Suppressor macrophage (primary cell): ENCODE measurements at regions not wholly inside any gene's neighbourhood (a gene's known extent, or its start where the extent isn't known, plus 50 kb on each side); places are given as distances from the start of the nearest gene placed in this dataset.

Experiments used
- DNase-seq, 4 experiments: peaks; one replicate each; pipeline ENCODE4 v3.0.0-alpha.2; 2020 to 2022

GRCh38 chr10:126787201-126787600, 116.7 kb upstream of the C10orf90 start:
- no peak for DNase-seq

GRCh38 chr10:126795318-126795717, 109.9 kb upstream of the DOCK1 start:
- no peak for DNase-seq

GRCh38 chr10:126798649-126799048, 106.6 kb upstream of the DOCK1 start:
- no peak for DNase-seq

- DNase-seq = no peak
Measured at GRCh38 chr10:126803394-126803793, 101.8 kb upstream of the DOCK1 start.

- DNase-seq = no peak
Measured at GRCh38 chr10:126804396-126804795, 100.8 kb upstream of the DOCK1 start.

GRCh38 chr10:126806498-126806897, 98.7 kb upstream of the DOCK1 start:
- DNase-seq = no peak

GRCh38 chr10:126806991-126807702, 98.1 kb upstream of the DOCK1 start:
- DNase-seq = no peak

GRCh38 chr10:126808103-126808502, 97.1 kb upstream of the DOCK1 start:
- no peak for DNase-seq

- no peak for DNase-seq
Measured at GRCh38 chr10:126813432-126813831, 91.8 kb upstream of the DOCK1 start.

GRCh38 chr10:126833542-126833941, 71.7 kb upstream of the DOCK1 start:
- DNase-seq = no peak

- DNase-seq = no peak
Measured at GRCh38 chr10:126836009-126836408, 69.2 kb upstream of the DOCK1 start.

GRCh38 chr10:126838316-126838715, 66.9 kb upstream of the DOCK1 start:
- DNase-seq = no peak

GRCh38 chr10:126839094-126839761, 66.0 kb upstream of the DOCK1 start:
- no peak for DNase-seq

GRCh38 chr10:126840576-126841135, 64.6 kb upstream of the DOCK1 start:
- DNase-seq = no peak

GRCh38 chr10:126841341-126841895, 63.8 kb upstream of the DOCK1 start:
- no peak for DNase-seq

- no peak for DNase-seq
Measured at GRCh38 chr10:126842356-126842755, 62.9 kb upstream of the DOCK1 start.

- no peak for DNase-seq
Measured at GRCh38 chr10:126842836-126843235, 62.4 kb upstream of the DOCK1 start.

GRCh38 chr10:126843299-126843934, 61.8 kb upstream of the DOCK1 start:
- no peak for DNase-seq

- DNase-seq = no peak
Measured at GRCh38 chr10:126844406-126844805, 60.8 kb upstream of the DOCK1 start.

GRCh38 chr10:126846469-126846868, 58.8 kb upstream of the DOCK1 start:
- no peak for DNase-seq

GRCh38 chr10:126846959-126847358, 58.3 kb upstream of the DOCK1 start:
- DNase-seq = no peak

- DNase-seq = no peak
Measured at GRCh38 chr10:126847666-126848065, 57.6 kb upstream of the DOCK1 start.

GRCh38 chr10:126849646-126850045, 55.6 kb upstream of the DOCK1 start:
- no peak for DNase-seq
